Chondrocyte (in vitro differentiated cells): ENCODE measurements at regions not wholly inside any gene's neighbourhood (a gene's known extent, or its start where the extent isn't known, plus 50 kb on each side); places are given as distances from the start of the nearest gene placed in this dataset.

ENCODE experiments used
- DNase-seq: peaks from one replicate; pipeline ENCODE4 v3.0.0; 2021; ENCODE audit warnings: mixed read lengths, low spot score
- H3K27ac Mint-ChIP-seq: one replicate; pipeline ENCODE4 v1.8.0; 2021; ENCODE audit warnings: mild to moderate bottlenecking, moderate library complexity, mixed read lengths; ENCODE audit not compliant: unreplicated experiment
- H3K27me3 Mint-ChIP-seq: 2 replicates; pipeline ENCODE4 v1.8.0; 2021; ENCODE audit warnings: low read depth, mixed read lengths
- H3K36me3 Mint-ChIP-seq: 2 replicates; pipeline ENCODE4 v1.8.0; 2021; ENCODE audit warnings: low read depth, mixed read lengths
- H3K4me1 Mint-ChIP-seq: 2 replicates; pipeline ENCODE4 v1.8.0; 2021; ENCODE audit warnings: low read depth, mild to moderate bottlenecking, mixed read lengths
- H3K4me3 Mint-ChIP-seq: one replicate; pipeline ENCODE4 v1.8.0; 2021; ENCODE audit warnings: mild to moderate bottlenecking, moderate library complexity, mixed read lengths; ENCODE audit not compliant: unreplicated experiment
- H3K9me3 Mint-ChIP-seq: 2 replicates; pipeline ENCODE4 v1.8.0; 2021; ENCODE audit warnings: low read depth, mixed read lengths
- CTCF ChIP-seq: fragments of 200-600 bp; sonication (generic); IDR thresholded peaks from 2 replicates; pipeline ENCODE4 v1.5.0; 2021; ENCODE audit warnings: antibody characterized with exemption, mild to moderate bottlenecking, moderate library complexity

GRCh38 chr5:56513141-56513540 is 280.0 kb upstream of the ANKRD55 start:
- no peak for TF ChIP-seq CTCF
- DNase-seq, result no peak
- Mint-ChIP-seq H3K27ac (no peak overlapping the region), H3K36me3 (no peaks in the 10 kb centered on the region), H3K4me1 (peaks cover 8% of the 10 kb centered on the region), H3K4me3 (no peak overlapping the region), H3K27me3 (no peaks in the 10 kb centered on the region), H3K9me3 (no peaks in the 10 kb centered on the region)

- no peaks in the 10 kb centered on the region for H3K9me3 Mint-ChIP-seq
- peaks cover 9% of the 10 kb centered on the region for H3K4me1 Mint-ChIP-seq
- DNase-seq, result no peak
- H3K4me3 Mint-ChIP-seq, result no peak overlapping the region
- TF ChIP-seq CTCF, result no peak
- no peaks in the 10 kb centered on the region for H3K36me3 Mint-ChIP-seq
- H3K27me3 Mint-ChIP-seq, result no peaks in the 10 kb centered on the region
- H3K27ac Mint-ChIP-seq, result no peak overlapping the region
Measured at GRCh38 chr5:56512313-56512996, 279.3 kb upstream of the ANKRD55 start.

DNA sequence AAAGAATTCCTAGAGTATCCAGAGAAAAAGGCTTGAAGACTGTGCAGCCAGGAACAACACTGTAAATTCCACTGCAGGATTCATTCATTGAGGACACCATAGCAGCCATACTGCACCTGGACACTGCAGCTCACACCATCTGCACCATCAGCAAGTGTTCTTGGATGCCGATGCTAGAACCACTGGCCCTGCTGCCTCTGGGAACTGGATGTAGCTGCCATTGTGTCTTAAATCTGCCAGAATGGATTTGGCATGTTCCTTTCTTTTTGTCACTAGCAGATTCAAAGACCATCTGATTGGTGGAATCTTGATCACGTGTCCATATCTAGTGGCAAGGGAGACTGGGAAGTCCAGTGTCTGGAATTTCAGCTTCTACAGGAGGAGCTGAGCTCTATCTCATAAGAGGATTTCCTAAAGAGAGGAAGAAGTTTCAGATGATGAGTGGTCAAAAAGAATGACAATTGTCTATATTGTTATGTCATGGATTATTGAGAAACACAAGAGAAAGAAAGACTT is 278.3 kb upstream of the ANKRD55 start:
- Mint-ChIP-seq H3K4me3 (no peak overlapping the region), H3K27ac (no peak overlapping the region), H3K9me3 (no peaks in the 10 kb centered on the region), H3K4me1 (peaks cover 14% of the 10 kb centered on the region), H3K36me3 (no peaks in the 10 kb centered on the region), H3K27me3 (no peaks in the 10 kb centered on the region)
- no peak for DNase-seq
- no peak for TF ChIP-seq CTCF

DNA sequence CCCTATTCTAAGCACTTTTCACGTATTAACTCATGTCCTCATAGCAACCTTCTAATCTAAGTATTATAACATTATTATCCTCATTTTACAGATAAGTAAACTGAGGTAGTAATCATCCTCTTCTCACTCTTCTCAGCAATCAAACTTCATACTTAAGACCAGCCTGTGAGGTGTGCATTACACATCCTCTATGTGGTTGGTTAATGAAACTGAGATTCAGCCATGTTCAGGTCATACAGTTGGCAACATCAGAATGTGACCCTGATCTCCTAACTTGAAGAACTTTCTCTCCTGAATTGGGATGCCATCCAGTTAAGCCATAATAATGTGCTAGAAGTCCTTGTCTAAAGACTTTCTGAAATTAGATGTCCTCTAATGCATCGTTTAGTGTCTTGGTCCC is 275.1 kb upstream of the ANKRD55 start:
- no peaks in the 10 kb centered on the region for H3K36me3 Mint-ChIP-seq
- no peak overlapping the region for H3K27ac Mint-ChIP-seq
- TF ChIP-seq CTCF, result no peak
- no peak for DNase-seq
- H3K9me3 Mint-ChIP-seq, result peaks cover 9% of the 10 kb centered on the region
- H3K4me3 Mint-ChIP-seq, result no peak overlapping the region
- H3K4me1 Mint-ChIP-seq, result peaks cover 15% of the 10 kb centered on the region
- no peaks in the 10 kb centered on the region for H3K27me3 Mint-ChIP-seq

GRCh38 chr5:56507351-56507930 is 274.3 kb upstream of the ANKRD55 start:
- Mint-ChIP-seq H3K4me1 (peaks cover 15% of the 10 kb centered on the region), H3K4me3 (no peak overlapping the region), H3K36me3 (no peaks in the 10 kb centered on the region), H3K27me3 (no peaks in the 10 kb centered on the region), H3K27ac (no peak overlapping the region), H3K9me3 (peaks cover 9% of the 10 kb centered on the region)
- no peak for TF ChIP-seq CTCF
- DNase-seq, result no peak
